ENCODE measurements at regions not wholly inside any gene's neighbourhood (a gene's known extent, or its start where the extent isn't known, plus 50 kb on each side); places are given as distances from the start of the nearest gene placed in this dataset.

- Histone ChIP-seq H3K27me3 (ENCODE audit: insufficient read depth, low read depth, low read length) (no peaks in the 10 kb centered on the region), H3K4me3 (ENCODE audit: low read length) (no peak overlapping the region), H3K9me3 (ENCODE audit: low read length) (no peaks in the 10 kb centered on the region), H3K36me3 (ENCODE audit: insufficient read depth, low read length) (no peaks in the 10 kb centered on the region), H3K4me2 (ENCODE audit: low read length) (no peak overlapping the region), H3K9ac (ENCODE audit: low read length) (no peak overlapping the region), H3K9me2 (ENCODE audit: insufficient read depth, low read length) (no peaks in the 10 kb centered on the region), H4K20me1 (ENCODE audit: insufficient read depth) (no peaks in the 10 kb centered on the region), H3F3A (ENCODE audit: insufficient read depth, low read length, poor library complexity, severe bottlenecking) (no peaks in the 10 kb centered on the region), H2AFZ (ENCODE audit: low read depth, low read length) (no peak overlapping the region), H3K79me2 (replicated peaks; ENCODE audit: insufficient read depth, low read length) (no peaks in the 10 kb centered on the region), H3K27ac (ENCODE audit: low read length) (no peak overlapping the region)
- TF ChIP-seq EZH2 (IDR thresholded peaks at IDR 0.05; ENCODE audit: borderline replicate concordance, insufficient read depth, low read length, poor library complexity, severe bottlenecking) (no peak), SMC3 (conservative IDR thresholded peaks at IDR 0.05; ENCODE audit: poor library complexity) (no peak), MXI1 (conservative IDR thresholded peaks at IDR 0.05; ENCODE audit: poor library complexity, severe bottlenecking) (no peak), RAD21 (conservative IDR thresholded peaks at IDR 0.05) (no peak), CTCF (IDR thresholded peaks at IDR 0.05; ENCODE audit: poor library complexity, severe bottlenecking) (no peak)
Measured at GRCh38 chr11:103656382-103656781, 380.1 kb upstream of the DDI1 start.

GRCh38 chr11:103659206-103659618, 377.2 kb upstream of the DDI1 start:
- no peak overlapping the region for H3K4me3 ChIP-seq (ENCODE audit: low read length)
- H3K79me2 ChIP-seq (replicated peaks; ENCODE audit: insufficient read depth, low read length), result no peaks in the 10 kb centered on the region
- H3F3A ChIP-seq (ENCODE audit: insufficient read depth, low read length, poor library complexity, severe bottlenecking), result no peaks in the 10 kb centered on the region
- no peaks in the 10 kb centered on the region for H3K36me3 ChIP-seq (ENCODE audit: insufficient read depth, low read length)
- H3K9me2 ChIP-seq (ENCODE audit: insufficient read depth, low read length), result no peaks in the 10 kb centered on the region
- no peaks in the 10 kb centered on the region for H3K9me3 ChIP-seq (ENCODE audit: low read length)
- TF ChIP-seq EP300 (conservative IDR thresholded peaks at IDR 0.05; ENCODE audit: poor library complexity, severe bottlenecking), result no peak
- no peak for TF ChIP-seq POLR2AphosphoS5 (IDR thresholded peaks at IDR 0.05)
- peak; percentile 21 for TF ChIP-seq CTCF (IDR thresholded peaks at IDR 0.05; ENCODE audit: poor library complexity, severe bottlenecking)
- H4K20me1 ChIP-seq (ENCODE audit: insufficient read depth), result no peaks in the 10 kb centered on the region
- no peak overlapping the region for H3K27ac ChIP-seq (ENCODE audit: low read length)
- no peaks in the 10 kb centered on the region for H3K27me3 ChIP-seq (ENCODE audit: insufficient read depth, low read depth, low read length)
- H3K9ac ChIP-seq (ENCODE audit: low read length), result no peak overlapping the region
- H3K4me2 ChIP-seq (ENCODE audit: low read length), result no peak overlapping the region
- H2AFZ ChIP-seq (ENCODE audit: low read depth, low read length), result no peak overlapping the region

DNA sequence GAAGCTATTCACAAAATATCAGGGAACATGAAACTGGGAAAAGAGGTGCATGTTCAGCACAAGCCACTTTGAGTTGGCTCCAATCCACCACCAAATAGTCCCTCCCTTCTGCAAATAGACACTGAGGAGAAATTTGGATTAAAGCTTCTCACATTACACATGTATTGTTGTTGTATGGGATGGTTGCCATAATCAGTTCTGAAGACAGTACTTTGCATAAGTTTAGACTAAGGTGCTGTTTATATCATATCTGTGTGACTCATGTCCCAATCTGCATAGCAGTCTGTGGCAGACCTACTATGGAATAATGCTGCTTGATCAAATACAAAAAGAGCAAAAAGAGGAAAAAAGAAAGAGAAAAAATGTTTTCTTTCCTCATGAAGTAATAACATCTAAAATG, 376.7 kb upstream of the DDI1 start:
- Histone ChIP-seq H3K79me2 (replicated peaks; ENCODE audit: insufficient read depth, low read length) (no peaks in the 10 kb centered on the region), H3K27me3 (ENCODE audit: insufficient read depth, low read depth, low read length) (no peaks in the 10 kb centered on the region), H4K20me1 (ENCODE audit: insufficient read depth) (no peaks in the 10 kb centered on the region), H3K9ac (ENCODE audit: low read length) (no peak overlapping the region), H2AFZ (ENCODE audit: low read depth, low read length) (no peak overlapping the region), H3K36me3 (ENCODE audit: insufficient read depth, low read length) (no peaks in the 10 kb centered on the region), H3K4me3 (ENCODE audit: low read length) (no peak overlapping the region), H3F3A (ENCODE audit: insufficient read depth, low read length, poor library complexity, severe bottlenecking) (no peaks in the 10 kb centered on the region), H3K9me2 (ENCODE audit: insufficient read depth, low read length) (no peaks in the 10 kb centered on the region), H3K27ac (ENCODE audit: low read length) (no peak overlapping the region), H3K9me3 (ENCODE audit: low read length) (no peaks in the 10 kb centered on the region), H3K4me2 (ENCODE audit: low read length) (no peak overlapping the region)
- TF ChIP-seq POLR2AphosphoS5 (IDR thresholded peaks at IDR 0.05) (no peak), CTCF (IDR thresholded peaks at IDR 0.05; ENCODE audit: poor library complexity, severe bottlenecking) (peak; percentile 2), EP300 (conservative IDR thresholded peaks at IDR 0.05; ENCODE audit: poor library complexity, severe bottlenecking) (no peak), RAD21 (conservative IDR thresholded peaks at IDR 0.05) (no peak)
